ENCODE measurements at regions not wholly inside any gene's neighbourhood (a gene's known extent, or its start where the extent isn't known, plus 50 kb on each side); places are given as distances from the start of the nearest gene placed in this dataset.
"Not testable (repeated sequence)": the region's sequence is repeated elsewhere in the genome, so short reads cannot be mapped to it uniquely, and the experiment has no call there.

GRCh38 chr4:30538794-30539193, 181.4 kb upstream of the PCDH7 start:
- TF ChIP-seq CTCF (IDR thresholded peaks at IDR 0.05; ENCODE audit: low read depth, low read length): no peak
- in situ Hi-C loops (cut with HindIII; ENCODE audit: low sequenced_read_pairs): no loop called here
- DNase-seq (ENCODE audit: low read depth, low spot score): no peak
- no peak overlapping the region for H3K4me3 ChIP-seq (ENCODE audit: low read depth, low read length)

GRCh38 chr4:30543057-30543456, 177.1 kb upstream of the PCDH7 start:
- no peak for TF ChIP-seq CTCF (IDR thresholded peaks at IDR 0.05; ENCODE audit: low read depth, low read length)
- in situ Hi-C loops (cut with HindIII; ENCODE audit: low sequenced_read_pairs): no loop called here

GRCh38 chr4:30553151-30553550, 167.0 kb upstream of the PCDH7 start:
- no peak overlapping the region for H3K4me3 ChIP-seq (ENCODE audit: low read depth, low read length)
- DNase-seq (ENCODE audit: low read depth, low spot score): no peak
- in situ Hi-C loops (cut with HindIII; ENCODE audit: low sequenced_read_pairs): no loop called here
- no peak for TF ChIP-seq CTCF (IDR thresholded peaks at IDR 0.05; ENCODE audit: low read depth, low read length)

More at GRCh38 chr4:30543057-30543456, 177.1 kb upstream of the PCDH7 start:
- no peak for DNase-seq (ENCODE audit: low read depth, low spot score)
- H3K4me3 ChIP-seq (ENCODE audit: low read depth, low read length): no peak overlapping the region

- H3K4me3 ChIP-seq (ENCODE audit: low read depth, low read length): no peak overlapping the region
- no peak for TF ChIP-seq CTCF (IDR thresholded peaks at IDR 0.05; ENCODE audit: low read depth, low read length)
- no peak for DNase-seq (ENCODE audit: low read depth, low spot score)
- in situ Hi-C loops (cut with HindIII; ENCODE audit: low sequenced_read_pairs): no loop called here
These were observed 166.5 kb upstream of the PCDH7 start for GRCh38 chr4:30553706-30554105.

- H3K4me3 ChIP-seq (ENCODE audit: low read depth, low read length): no peak overlapping the region
- in situ Hi-C loops (cut with HindIII; ENCODE audit: low sequenced_read_pairs): no loop called here
- TF ChIP-seq CTCF (IDR thresholded peaks at IDR 0.05; ENCODE audit: low read depth, low read length): no peak
- DNase-seq (ENCODE audit: low read depth, low spot score): no peak
These were observed 164.4 kb upstream of the PCDH7 start for GRCh38 chr4:30555775-30556174.

GRCh38 chr4:30559481-30559880, 160.7 kb upstream of the PCDH7 start:
- no peak for DNase-seq (ENCODE audit: low read depth, low spot score)
- TF ChIP-seq CTCF (IDR thresholded peaks at IDR 0.05; ENCODE audit: low read depth, low read length): no peak
- in situ Hi-C loops (cut with HindIII; ENCODE audit: low sequenced_read_pairs): no loop called here
- H3K4me3 ChIP-seq (ENCODE audit: low read depth, low read length): no peak overlapping the region

- DNase-seq (ENCODE audit: low read depth, low spot score): no peak
- in situ Hi-C loops (cut with HindIII; ENCODE audit: low sequenced_read_pairs): no loop called here
- no peak overlapping the region for H3K4me3 ChIP-seq (ENCODE audit: low read depth, low read length)
- no peak for TF ChIP-seq CTCF (IDR thresholded peaks at IDR 0.05; ENCODE audit: low read depth, low read length)
These were observed 133.3 kb upstream of the PCDH7 start for GRCh38 chr4:30586850-30587249.

GRCh38 chr4:30589669-30590068, 130.5 kb upstream of the PCDH7 start:
- DNase-seq (ENCODE audit: low read depth, low spot score); H3K4me3 ChIP-seq (ENCODE audit: low read depth, low read length); in situ Hi-C loops (cut with HindIII; ENCODE audit: low sequenced_read_pairs): not testable (repeated sequence)

Measured in astrocyte of the spinal cord (primary cell).